ENCODE measurements at regions not wholly inside any gene's neighbourhood (a gene's known extent, or its start where the extent isn't known, plus 50 kb on each side); places are given as distances from the start of the nearest gene placed in this dataset.
A peak's percentile ranks its signal among the peaks of the same experiment; 100 is the strongest.
"Not testable (repeated sequence)": the region's sequence is repeated elsewhere in the genome, so short reads cannot be mapped to it uniquely, and the experiment has no call there.

- Histone ChIP-seq H3K36me3 (ENCODE audit: control insufficient read depth in 1 of 2, insufficient read depth in 2 of 2, low read length in 1 of 2) (no peaks in the 10 kb centered on the region), H3K4me1 (ENCODE audit: control insufficient read depth in 1 of 2, insufficient read depth in 2 of 2, low read length in 2 of 2) (no peaks in the 10 kb centered on the region), H3K9me3 (ENCODE audit: control insufficient read depth, low read length) (peaks cover 13% of the 10 kb centered on the region), H3K27ac (ENCODE audit: low read depth in 1 of 2, low read length in 2 of 2) (no peak overlapping the region), H3K4me3 (ENCODE audit: low read length in 2 of 2) (no peak overlapping the region), H3K27me3 (ENCODE audit: control insufficient read depth in 1 of 2, insufficient read depth in 2 of 2, low read length in 1 of 2) (no peaks in the 10 kb centered on the region)
- WGBS, 2 donors, result 57 to 59% methylated on average over 2 of the region's 2 CpGs
- ATAC-seq (ENCODE audit: low FRiP score) (no peak), DNase-seq (no peak)
- intact Hi-C loops (cut with DNase I), result no loop called here
These were observed 155.7 kb downstream of the TM2D1 start for GRCh38 chr1:61569303-61569621.

DNA sequence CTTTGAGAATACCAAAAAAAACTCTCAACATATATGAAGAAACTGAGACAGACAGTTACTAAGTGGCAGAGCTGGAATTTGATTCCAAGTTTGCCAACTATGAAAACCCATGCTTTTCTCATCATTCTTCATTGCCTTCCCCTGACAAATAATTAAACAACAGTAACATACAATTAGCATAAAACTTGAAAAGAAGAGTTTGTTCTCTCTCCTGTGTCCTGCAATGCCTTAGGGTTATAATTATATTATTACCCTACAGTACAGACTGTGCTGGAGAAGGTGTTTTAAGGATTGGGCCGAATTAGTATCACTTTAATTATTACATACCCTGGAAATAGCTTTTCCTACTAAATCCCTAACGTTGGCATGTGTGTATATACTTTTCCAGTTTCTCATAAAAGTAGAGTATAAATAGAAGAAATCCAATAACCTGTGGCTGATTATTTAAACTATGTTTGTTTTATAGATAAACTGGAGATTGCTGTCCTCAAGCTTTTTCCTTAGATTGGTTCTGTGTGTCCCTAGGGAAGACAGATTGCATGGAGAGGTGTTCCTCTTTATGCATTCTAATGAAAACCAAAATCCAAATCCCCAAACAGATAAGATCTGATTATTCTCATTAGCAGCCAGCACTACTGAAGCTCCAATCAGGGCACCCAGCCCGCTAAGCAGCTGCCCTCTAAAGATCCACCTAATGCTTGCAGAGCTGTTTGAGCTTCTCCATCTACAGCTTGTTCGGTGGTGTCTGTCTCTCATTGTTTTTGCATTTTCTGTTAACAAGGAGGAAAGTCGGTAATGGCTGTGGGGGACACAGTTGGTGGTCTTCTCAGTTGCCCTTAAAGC is 156.3 kb downstream of the TM2D1 start:
- no peaks in the 10 kb centered on the region for H3K36me3 ChIP-seq (ENCODE audit: control insufficient read depth in 1 of 2, insufficient read depth in 2 of 2, low read length in 1 of 2)
- no peak overlapping the region for H3K27ac ChIP-seq (ENCODE audit: low read depth in 1 of 2, low read length in 2 of 2)
- 62 to 66% methylated on average over 5 of the region's 5 CpGs for WGBS, 2 donors
- H3K4me1 ChIP-seq (ENCODE audit: control insufficient read depth in 1 of 2, insufficient read depth in 2 of 2, low read length in 2 of 2), result no peaks in the 10 kb centered on the region
- no peak for ATAC-seq (ENCODE audit: low FRiP score)
- no peak for DNase-seq
- H3K9me3 ChIP-seq (ENCODE audit: control insufficient read depth, low read length), result peaks cover 13% of the 10 kb centered on the region
- H3K4me3 ChIP-seq (ENCODE audit: low read length in 2 of 2), result no peak overlapping the region
- H3K27me3 ChIP-seq (ENCODE audit: control insufficient read depth in 1 of 2, insufficient read depth in 2 of 2, low read length in 1 of 2), result no peaks in the 10 kb centered on the region
- intact Hi-C loops (cut with DNase I), result no loop called here

GRCh38 chr1:61566177-61566576 is 158.8 kb downstream of the TM2D1 start:
- intact Hi-C loops (cut with DNase I), result no loop called here
- Histone ChIP-seq H3K27ac (ENCODE audit: low read depth in 1 of 2, low read length in 2 of 2) (no peak overlapping the region), H3K36me3 (ENCODE audit: control insufficient read depth in 1 of 2, insufficient read depth in 2 of 2, low read length in 1 of 2) (no peaks in the 10 kb centered on the region), H3K9me3 (ENCODE audit: control insufficient read depth, low read length) (peaks cover 13% of the 10 kb centered on the region), H3K27me3 (ENCODE audit: control insufficient read depth in 1 of 2, insufficient read depth in 2 of 2, low read length in 1 of 2) (no peaks in the 10 kb centered on the region), H3K4me3 (ENCODE audit: low read length in 2 of 2) (no peak overlapping the region), H3K4me1 (ENCODE audit: control insufficient read depth in 1 of 2, insufficient read depth in 2 of 2, low read length in 2 of 2) (no peaks in the 10 kb centered on the region)
- DNase-seq (no peak), ATAC-seq (ENCODE audit: low FRiP score) (no peak)
- 87 to 100% methylated on average over 1 of the region's 1 CpG for WGBS, 2 donors

DNA sequence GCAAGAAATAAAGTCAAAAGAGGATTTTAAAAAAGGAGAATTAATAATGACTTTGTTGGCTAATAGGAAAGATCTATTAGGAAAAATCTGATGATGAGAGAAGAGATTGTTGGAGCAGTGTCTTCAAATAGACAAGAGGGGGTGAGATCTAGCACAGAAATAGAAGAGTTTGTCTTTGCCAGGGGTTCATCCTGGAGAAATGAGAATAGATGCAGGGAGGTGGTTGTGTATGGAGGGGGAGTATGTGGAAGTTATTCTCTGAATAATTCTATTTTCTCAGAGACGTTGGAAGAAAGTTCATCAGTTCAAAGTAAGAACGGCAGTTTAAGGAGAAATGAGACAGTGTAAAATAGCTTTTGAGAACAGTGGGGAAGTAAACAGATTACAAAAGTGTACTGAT is 161.3 kb downstream of the TM2D1 start:
- Histone ChIP-seq H3K36me3 (ENCODE audit: control insufficient read depth in 1 of 2, insufficient read depth in 2 of 2, low read length in 1 of 2) (no peaks in the 10 kb centered on the region), H3K9me3 (ENCODE audit: control insufficient read depth, low read length) (peaks cover 13% of the 10 kb centered on the region), H3K27me3 (ENCODE audit: control insufficient read depth in 1 of 2, insufficient read depth in 2 of 2, low read length in 1 of 2) (no peaks in the 10 kb centered on the region), H3K27ac (ENCODE audit: low read depth in 1 of 2, low read length in 2 of 2) (no peak overlapping the region), H3K4me1 (ENCODE audit: control insufficient read depth in 1 of 2, insufficient read depth in 2 of 2, low read length in 2 of 2) (no peaks in the 10 kb centered on the region), H3K4me3 (ENCODE audit: low read length in 2 of 2) (no peak overlapping the region)
- ATAC-seq (ENCODE audit: low FRiP score) (no peak), DNase-seq (no peak)
- intact Hi-C loops (cut with DNase I), result no loop called here
- 80 to 87% methylated on average over 2 of the region's 2 CpGs for WGBS, 2 donors

- Histone ChIP-seq H3K4me3 (ENCODE audit: low read length in 2 of 2) (no peak overlapping the region), H3K9me3 (ENCODE audit: control insufficient read depth, low read length) (peaks cover 11% of the 10 kb centered on the region), H3K27me3 (ENCODE audit: control insufficient read depth in 1 of 2, insufficient read depth in 2 of 2, low read length in 1 of 2) (no peaks in the 10 kb centered on the region), H3K4me1 (ENCODE audit: control insufficient read depth in 1 of 2, insufficient read depth in 2 of 2, low read length in 2 of 2) (no peaks in the 10 kb centered on the region), H3K36me3 (ENCODE audit: control insufficient read depth in 1 of 2, insufficient read depth in 2 of 2, low read length in 1 of 2) (no peaks in the 10 kb centered on the region), H3K27ac (ENCODE audit: low read depth in 1 of 2, low read length in 2 of 2) (no peak overlapping the region)
- intact Hi-C loops (cut with DNase I), result no loop called here
- ATAC-seq (ENCODE audit: low FRiP score) (no peak), DNase-seq (no peak)
These were observed 163.3 kb downstream of the TM2D1 start for GRCh38 chr1:61561666-61562065.

GRCh38 chr1:61560385-61560784 is 164.6 kb downstream of the TM2D1 start:
- WGBS, 2 donors, result 85 to 89% methylated on average over 2 of the region's 2 CpGs
- no peak for ATAC-seq (ENCODE audit: low FRiP score)
- no peak overlapping the region for H3K27ac ChIP-seq (ENCODE audit: low read depth in 1 of 2, low read length in 2 of 2)

DNA sequence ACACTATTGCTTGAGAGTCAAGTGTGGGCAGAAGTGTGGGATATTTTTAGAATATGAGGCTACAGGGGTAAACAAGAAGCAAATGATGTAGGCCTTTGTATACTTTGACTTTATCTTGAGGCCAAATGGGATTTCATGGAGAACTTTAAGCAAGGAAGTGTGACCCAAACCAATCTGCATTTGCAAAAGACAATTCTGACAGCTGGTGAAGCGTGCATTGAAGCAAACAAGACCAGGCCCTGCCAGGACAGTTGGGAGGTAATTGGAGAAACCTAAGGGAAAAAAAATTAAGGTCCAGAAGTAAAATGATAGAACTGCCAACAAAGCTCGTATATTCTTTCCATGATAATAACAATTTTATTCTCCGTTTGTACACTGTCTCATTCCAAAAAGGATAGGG is 168.3 kb downstream of the TM2D1 start:
- 95 to 96% methylated on average over 3 of the region's 3 CpGs for WGBS, 2 donors
- H3K36me3 ChIP-seq (ENCODE audit: control insufficient read depth in 1 of 2, insufficient read depth in 2 of 2, low read length in 1 of 2), result no peaks in the 10 kb centered on the region
- no peaks in the 10 kb centered on the region for H3K27me3 ChIP-seq (ENCODE audit: control insufficient read depth in 1 of 2, insufficient read depth in 2 of 2, low read length in 1 of 2)
- no peak overlapping the region for H3K27ac ChIP-seq (ENCODE audit: low read depth in 1 of 2, low read length in 2 of 2)
- peaks cover 1% of the 10 kb centered on the region for H3K9me3 ChIP-seq (ENCODE audit: control insufficient read depth, low read length)
- no peak overlapping the region for H3K4me3 ChIP-seq (ENCODE audit: low read length in 2 of 2)
- H3K4me1 ChIP-seq (ENCODE audit: control insufficient read depth in 1 of 2, insufficient read depth in 2 of 2, low read length in 2 of 2), result no peaks in the 10 kb centered on the region
- no peak for ATAC-seq (ENCODE audit: low FRiP score)
- intact Hi-C loops (cut with DNase I), result no loop called here
- no peak for DNase-seq

More at GRCh38 chr1:61560385-61560784, 164.6 kb downstream of the TM2D1 start:
- intact Hi-C loops (cut with DNase I), result no loop called here
- Histone ChIP-seq H3K36me3 (ENCODE audit: control insufficient read depth in 1 of 2, insufficient read depth in 2 of 2, low read length in 1 of 2) (no peaks in the 10 kb centered on the region), H3K27me3 (ENCODE audit: control insufficient read depth in 1 of 2, insufficient read depth in 2 of 2, low read length in 1 of 2) (no peaks in the 10 kb centered on the region), H3K4me3 (ENCODE audit: low read length in 2 of 2) (no peak overlapping the region), H3K9me3 (ENCODE audit: control insufficient read depth, low read length) (peaks cover 3% of the 10 kb centered on the region), H3K4me1 (ENCODE audit: control insufficient read depth in 1 of 2, insufficient read depth in 2 of 2, low read length in 2 of 2) (no peaks in the 10 kb centered on the region)
- no peak for DNase-seq

DNA sequence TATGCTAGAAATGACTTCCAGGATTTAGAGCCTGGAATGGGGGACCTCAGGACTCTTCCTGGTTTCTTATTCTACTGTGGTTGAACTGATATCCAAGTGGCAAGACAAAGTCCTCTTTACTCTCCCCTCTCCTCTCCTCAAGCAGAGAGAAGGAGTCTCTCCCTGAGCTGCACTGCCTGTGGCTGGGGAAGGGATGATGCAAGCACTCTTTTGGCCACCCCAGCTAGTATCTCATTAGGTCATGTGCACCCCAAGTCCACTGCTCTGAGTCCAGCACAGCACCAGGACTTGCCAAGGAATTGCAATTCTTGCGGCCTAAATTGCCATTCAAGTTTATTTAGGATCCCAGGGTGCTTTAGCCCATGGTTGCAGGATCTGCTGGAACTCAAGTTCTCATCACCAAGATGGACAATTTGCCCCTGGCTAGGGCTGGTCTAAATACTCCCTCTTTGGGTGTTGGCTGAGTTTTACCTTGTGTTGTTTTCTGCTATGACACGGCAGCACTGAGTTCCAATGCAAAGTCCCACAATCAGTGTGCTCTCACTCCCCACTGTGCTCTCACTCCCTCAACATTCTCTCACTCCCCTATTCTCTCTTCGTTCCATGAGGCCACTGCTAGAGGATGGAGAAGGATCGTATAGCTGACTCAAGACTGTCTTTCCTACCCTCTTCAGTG is 172.2 kb downstream of the TM2D1 start:
- intact Hi-C loops (cut with DNase I), result no loop called here
- no peaks in the 10 kb centered on the region for H3K27me3 ChIP-seq (ENCODE audit: control insufficient read depth in 1 of 2, insufficient read depth in 2 of 2, low read length in 1 of 2)
- no peaks in the 10 kb centered on the region for H3K4me1 ChIP-seq (ENCODE audit: control insufficient read depth in 1 of 2, insufficient read depth in 2 of 2, low read length in 2 of 2)
- peaks cover 1% of the 10 kb centered on the region for H3K9me3 ChIP-seq (ENCODE audit: control insufficient read depth, low read length)
- H3K4me3 ChIP-seq (ENCODE audit: low read length in 2 of 2), result no peak overlapping the region
- no peaks in the 10 kb centered on the region for H3K36me3 ChIP-seq (ENCODE audit: control insufficient read depth in 1 of 2, insufficient read depth in 2 of 2, low read length in 1 of 2)
- ATAC-seq (ENCODE audit: low FRiP score), result peak; percentile 69
- peak in 1 of 2 donors; percentile 48 for DNase-seq
- no peak overlapping the region for H3K27ac ChIP-seq (ENCODE audit: low read depth in 1 of 2, low read length in 2 of 2)
- WGBS, 2 donors, result 93 to 96% methylated on average over 4 of the region's 4 CpGs

GRCh38 chr1:61547302-61547701 is 177.6 kb downstream of the TM2D1 start:
- intact Hi-C loops (cut with DNase I); H3K9me3 ChIP-seq (ENCODE audit: control insufficient read depth, low read length); H3K4me3 ChIP-seq (ENCODE audit: low read length in 2 of 2); ATAC-seq (ENCODE audit: low FRiP score); H3K4me1 ChIP-seq (ENCODE audit: control insufficient read depth in 1 of 2, insufficient read depth in 2 of 2, low read length in 2 of 2); H3K27me3 ChIP-seq (ENCODE audit: control insufficient read depth in 1 of 2, insufficient read depth in 2 of 2, low read length in 1 of 2); H3K36me3 ChIP-seq (ENCODE audit: control insufficient read depth in 1 of 2, insufficient read depth in 2 of 2, low read length in 1 of 2); H3K27ac ChIP-seq (ENCODE audit: low read depth in 1 of 2, low read length in 2 of 2): not testable (repeated sequence)
- DNase-seq, result peak in 1 of 2 donors; percentile 40
- 85 to 93% methylated on average over 2 of the region's 2 CpGs for WGBS, 2 donors
